H1 (cell line): ENCODE measurements at regions not wholly inside any gene's neighbourhood (a gene's known extent, or its start where the extent isn't known, plus 50 kb on each side); places are given as distances from the start of the nearest gene placed in this dataset.

ENCODE experiments used
- CTCF ChIP-seq, 3 experiments: IDR thresholded peaks; 1 replicate in 2 of 3; 2 replicates in 1 of 3; pipeline versions ENCODE4 v1.5.1 to v1.6.1; 2011; ENCODE audit warnings: low read length in 3 of 3, mild to moderate bottlenecking in 3 of 3, inconsistent platforms in 2 of 3, low read depth in 1 of 3, moderate library complexity in 1 of 3; ENCODE audit not compliant: insufficient read depth in 1 of 3; ENCODE audit errors: control extremely low read depth in 1 of 3

- TF ChIP-seq CTCF (IDR thresholded peaks at IDR 0.05; ENCODE audit: control extremely low read depth in 1 of 3, insufficient read depth in 1 of 3, low read depth in 1 of 3, low read length in 3 of 3), result no peak
Observed at GRCh38 chr1:228854907-228855306, 119.6 kb downstream of the RHOU start (continued).
